ENCODE measurements at regions not wholly inside any gene's neighbourhood (a gene's known extent, or its start where the extent isn't known, plus 50 kb on each side); places are given as distances from the start of the nearest gene placed in this dataset.

DNA sequence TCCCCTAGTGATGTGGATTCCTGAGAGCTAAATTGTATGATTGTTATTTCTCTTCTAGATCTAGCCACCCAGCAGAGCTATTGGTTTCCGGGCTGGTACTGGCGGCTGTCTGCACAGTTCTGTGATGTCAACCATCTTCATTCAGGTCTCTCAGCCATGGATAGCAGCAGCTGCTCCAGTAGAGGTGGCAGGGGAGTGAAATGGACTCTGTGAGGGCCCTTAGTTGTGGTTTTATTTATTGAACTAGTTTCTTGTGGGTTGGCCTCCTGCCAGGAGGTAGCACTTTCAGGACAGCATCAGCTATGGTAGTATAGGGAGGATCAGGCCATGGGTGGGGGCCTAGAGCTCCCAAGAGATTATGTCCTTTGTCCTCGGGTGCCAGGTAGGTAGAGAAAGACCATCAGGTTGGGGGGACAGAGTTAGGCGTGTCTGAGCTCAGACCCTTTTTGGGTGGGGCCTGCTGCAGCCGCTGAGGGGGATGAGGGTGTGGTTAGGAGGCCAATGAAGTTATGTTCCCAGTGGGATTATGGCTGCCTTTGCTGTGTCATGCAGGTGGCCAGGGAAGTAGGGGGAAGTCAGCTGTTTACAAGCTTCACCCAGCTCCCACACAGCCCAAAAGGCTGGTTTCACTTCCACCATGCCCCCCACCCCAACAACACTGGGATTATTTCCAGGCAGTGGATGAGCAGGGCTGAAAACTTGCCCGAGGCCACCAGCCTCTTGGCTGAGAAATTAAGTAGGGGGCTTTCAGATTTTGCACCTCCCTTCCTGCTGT, 55.1 kb upstream of the RGS4 start:
- DNase-seq (ENCODE audit: low read depth in 3 of 3), result no peak

DNA sequence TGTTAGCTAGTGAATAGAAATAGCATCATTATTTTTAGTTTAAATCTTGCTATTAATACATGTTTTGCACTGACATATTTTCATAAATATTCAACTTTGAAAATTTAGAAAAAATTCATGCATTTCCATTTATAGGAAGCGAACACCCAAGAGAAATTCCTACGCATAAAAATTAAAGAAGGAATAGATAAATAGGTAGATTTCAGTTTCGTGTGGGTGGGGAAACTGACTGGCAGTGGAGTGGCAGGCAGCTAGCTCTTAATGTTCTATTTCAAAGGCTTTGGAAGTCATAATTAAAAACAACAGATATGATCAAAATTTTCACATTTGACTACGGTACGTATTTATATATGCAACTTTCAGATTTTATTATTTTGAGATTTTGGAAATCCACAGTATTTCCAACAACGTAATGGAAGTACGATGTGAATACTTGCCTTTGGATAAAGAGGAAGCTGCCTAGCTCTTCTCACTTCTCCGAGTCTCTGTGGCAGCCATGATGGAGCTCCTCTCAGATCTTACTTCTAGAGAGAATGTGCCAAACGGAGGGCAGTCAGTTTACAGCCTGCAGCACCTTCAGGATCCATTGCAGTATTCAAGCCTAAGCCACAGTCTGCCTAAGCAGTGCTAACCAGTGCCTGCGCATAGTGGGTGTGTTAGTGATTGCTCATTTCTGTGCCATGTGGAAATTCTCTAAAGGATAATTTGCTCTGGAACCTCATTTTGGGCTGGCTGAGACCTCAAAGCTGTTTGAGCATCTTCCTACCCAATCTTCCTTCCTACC, 62.9 kb upstream of the RGS4 start:
- no peak for DNase-seq (ENCODE audit: low read depth in 3 of 3)

DNA sequence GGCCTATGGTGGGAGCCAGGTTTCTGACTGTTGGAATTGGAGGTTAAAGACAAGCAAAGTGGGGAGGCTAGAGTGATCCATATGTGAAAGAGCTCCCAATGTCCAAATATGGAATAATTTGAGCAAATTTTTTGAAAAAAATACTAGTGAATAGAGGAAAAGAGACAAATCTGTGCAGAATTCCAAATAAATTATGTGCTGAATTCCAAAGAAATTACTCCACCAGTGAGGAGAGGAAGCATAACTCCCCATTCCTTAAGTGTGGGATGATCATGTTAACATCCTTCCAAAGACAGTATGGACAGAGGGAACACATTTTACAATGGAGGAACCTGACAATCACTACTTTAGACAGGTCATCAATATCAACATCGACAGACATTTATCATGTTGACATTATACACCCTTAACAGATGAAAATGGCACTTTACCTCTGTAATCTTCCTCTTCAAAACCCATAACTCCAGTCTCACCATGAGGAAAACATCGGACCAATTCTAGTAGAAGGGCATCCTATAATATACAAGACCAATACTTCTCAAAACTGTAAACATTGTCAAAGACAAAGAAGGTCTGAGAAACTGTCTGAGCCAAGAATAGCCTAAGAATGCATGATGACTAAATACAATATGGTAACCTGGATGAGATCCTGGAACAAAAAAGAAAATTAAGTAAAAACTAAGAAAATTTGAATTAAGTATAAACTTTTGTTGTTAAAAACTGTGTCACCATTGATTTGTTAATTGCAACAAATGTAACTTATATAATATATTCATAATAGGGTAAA, 71.5 kb upstream of the RGS4 start:
- no peak for DNase-seq (ENCODE audit: low read depth in 3 of 3)

- DNase-seq (ENCODE audit: low read depth in 3 of 3), result no peak
Observed at GRCh38 chr1:162996261-162996660, 72.9 kb upstream of the RGS4 start.

GRCh38 chr1:162994921-162995320, 74.2 kb upstream of the RGS4 start:
- no peak for DNase-seq (ENCODE audit: low read depth in 3 of 3)

DNA sequence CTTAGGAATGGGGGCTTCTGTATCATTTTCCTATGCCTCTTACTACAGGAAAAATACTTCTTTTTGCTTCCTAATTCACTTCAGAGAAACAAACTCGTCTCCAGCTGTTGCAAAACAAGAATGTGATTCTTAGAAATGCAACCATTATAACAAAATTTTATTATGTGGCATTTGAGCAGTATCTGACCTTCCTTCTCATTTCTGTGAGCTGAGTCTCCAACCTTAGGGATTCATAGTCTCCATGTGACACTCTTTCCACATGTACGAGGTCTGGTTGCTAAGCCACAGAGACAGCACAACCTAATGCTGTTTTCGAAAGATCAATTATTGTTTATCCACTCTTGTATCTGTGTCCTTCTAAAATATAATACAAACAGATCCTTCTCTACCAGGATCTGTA, 75.3 kb upstream of the RGS4 start:
- no peak for DNase-seq (ENCODE audit: low read depth in 3 of 3)

DNA sequence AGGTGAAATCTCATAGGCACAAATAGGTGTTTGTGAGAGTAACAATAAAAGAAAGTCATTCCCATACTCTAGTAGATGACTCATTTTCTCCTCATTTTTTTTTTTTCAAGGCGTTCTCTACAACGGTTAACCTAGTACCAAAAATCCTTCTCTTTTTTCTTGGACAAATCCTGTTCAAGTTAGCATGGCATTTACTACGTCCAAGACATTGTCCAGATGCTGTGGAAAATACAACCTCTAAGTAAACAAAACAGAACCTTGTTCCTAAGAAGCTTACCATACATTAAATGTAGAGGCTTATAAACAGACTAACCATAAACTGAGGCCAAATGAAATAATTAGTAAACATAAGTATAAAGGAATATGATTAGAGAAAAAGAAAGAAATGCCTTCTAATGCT, 76.2 kb upstream of the RGS4 start:
- DNase-seq (ENCODE audit: low read depth in 3 of 3), result no peak

- no peak for DNase-seq (ENCODE audit: low read depth in 3 of 3)
Observed at GRCh38 chr1:162991444-162991843, 77.7 kb upstream of the RGS4 start.

DNA sequence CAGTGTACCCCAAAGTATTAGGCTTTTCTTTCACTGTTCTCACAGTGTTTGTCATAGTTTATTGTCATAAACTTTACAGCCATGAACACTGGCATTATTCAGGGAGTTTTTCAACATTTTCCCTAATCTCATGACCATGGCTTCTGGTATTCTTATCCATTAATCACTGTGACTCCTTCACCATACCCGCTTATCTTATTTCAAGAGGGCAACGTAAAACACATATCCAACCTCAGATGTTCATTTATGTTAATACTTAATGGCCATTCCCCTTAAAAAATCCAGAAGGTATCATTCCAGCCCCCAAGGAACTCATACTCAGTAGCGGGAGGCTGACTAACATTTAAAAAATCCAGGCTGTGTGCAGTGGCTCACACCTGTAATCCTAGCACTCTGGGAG, 78.5 kb upstream of the RGS4 start:
- no peak for DNase-seq (ENCODE audit: low read depth in 3 of 3)

DNA sequence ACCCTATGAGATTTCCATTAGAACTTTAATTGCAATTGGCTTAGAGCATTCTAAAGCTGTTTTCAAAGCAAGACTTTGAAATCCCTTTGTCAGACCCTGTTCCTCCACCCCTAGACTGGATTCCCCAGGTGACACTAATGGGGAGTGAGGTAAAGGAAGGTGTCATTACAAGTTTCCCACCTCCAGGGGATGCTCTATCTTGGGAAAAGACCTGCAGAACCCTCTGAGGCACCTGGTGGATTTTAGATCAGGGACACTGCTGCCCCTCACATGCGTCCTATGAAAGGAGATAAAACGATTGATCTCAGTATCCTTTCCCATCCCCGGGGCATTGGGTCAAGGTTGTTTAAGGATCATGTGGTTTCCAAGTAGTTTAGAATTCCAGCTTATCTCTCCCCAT, 80.3 kb upstream of the RGS4 start:
- no peak for DNase-seq (ENCODE audit: low read depth in 3 of 3)

DNA sequence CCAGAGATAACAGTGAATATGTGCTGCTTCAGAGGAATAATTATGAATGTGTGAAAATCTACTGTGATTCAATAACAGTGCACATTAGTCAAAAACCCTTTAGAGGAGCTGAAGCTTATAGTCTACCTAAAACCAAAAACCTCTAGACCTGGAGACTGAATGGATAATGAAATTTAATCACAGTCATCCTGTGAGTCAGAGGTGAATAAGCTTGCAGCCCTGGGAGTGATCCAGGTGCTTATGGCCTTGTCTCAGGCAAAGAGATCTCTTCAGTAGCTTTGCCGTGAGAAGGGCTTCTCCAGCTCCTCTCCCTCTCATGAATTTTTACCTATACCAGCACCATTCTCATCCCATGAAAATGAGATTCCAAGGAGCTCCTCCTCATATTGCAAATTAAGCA, 81.3 kb upstream of the RGS4 start:
- no peak for DNase-seq (ENCODE audit: low read depth in 3 of 3)

GRCh38 chr1:162985816-162986435, 83.2 kb upstream of the RGS4 start:
- DNase-seq (ENCODE audit: low read depth in 3 of 3), result no peak

- no peak for DNase-seq (ENCODE audit: low read depth in 3 of 3)
Observed at GRCh38 chr1:162984699-162985098, 84.5 kb upstream of the RGS4 start.

DNA sequence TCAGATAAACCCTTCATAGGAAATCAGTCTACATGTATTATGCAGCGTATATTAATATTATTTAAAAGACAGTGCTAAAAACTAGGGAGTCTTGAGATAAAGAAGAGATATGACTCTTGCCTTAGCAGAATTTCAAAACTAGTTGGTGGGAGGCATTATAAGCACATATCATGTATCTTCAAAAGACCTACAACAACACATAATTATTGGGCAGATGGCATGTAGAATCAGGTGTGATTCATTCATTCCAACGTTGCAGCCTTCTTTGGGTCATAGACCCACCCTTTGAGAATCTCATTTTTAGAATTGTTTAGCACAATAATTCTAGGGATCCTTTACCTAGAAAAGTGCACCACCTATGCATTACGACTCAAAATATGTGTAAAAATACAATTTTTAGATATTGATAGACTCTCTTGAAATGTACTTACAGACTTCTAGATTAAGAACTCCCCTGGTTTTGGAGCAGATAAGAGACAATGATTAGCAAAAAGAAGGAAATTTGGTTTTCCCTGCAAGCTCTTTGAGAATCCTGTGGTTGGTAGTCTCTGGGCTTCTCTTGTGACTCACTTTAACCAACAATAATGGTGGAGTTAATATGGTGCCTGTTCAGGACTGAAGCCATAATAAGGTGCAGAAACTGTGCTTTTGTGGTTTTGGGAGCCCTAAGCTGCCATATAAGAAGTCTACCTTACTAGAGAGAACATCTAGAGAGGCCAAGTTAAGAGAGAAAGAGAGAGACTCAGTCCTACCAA, 85.3 kb upstream of the RGS4 start:
- DNase-seq (ENCODE audit: low read depth in 3 of 3), result no peak

DNA sequence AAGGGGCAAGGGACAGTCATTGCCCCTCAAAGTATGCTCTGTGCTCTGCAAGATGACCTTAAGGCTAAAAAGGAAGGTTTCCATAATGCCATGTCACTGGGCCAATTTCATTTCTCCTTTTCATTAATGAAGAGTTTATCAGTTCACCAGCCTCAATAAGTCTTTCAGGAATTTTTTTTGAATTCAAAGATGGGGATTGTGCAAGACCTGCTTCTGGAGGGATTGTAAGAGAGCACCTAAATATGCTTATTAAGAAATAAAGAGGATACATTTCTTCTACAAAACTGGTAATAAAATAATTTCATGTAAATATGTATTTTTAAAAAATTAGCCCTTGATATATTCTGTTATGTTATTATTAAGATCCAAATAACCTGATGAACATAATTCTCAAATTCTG, 86.8 kb upstream of the RGS4 start:
- no peak for DNase-seq (ENCODE audit: low read depth in 3 of 3)

DNA sequence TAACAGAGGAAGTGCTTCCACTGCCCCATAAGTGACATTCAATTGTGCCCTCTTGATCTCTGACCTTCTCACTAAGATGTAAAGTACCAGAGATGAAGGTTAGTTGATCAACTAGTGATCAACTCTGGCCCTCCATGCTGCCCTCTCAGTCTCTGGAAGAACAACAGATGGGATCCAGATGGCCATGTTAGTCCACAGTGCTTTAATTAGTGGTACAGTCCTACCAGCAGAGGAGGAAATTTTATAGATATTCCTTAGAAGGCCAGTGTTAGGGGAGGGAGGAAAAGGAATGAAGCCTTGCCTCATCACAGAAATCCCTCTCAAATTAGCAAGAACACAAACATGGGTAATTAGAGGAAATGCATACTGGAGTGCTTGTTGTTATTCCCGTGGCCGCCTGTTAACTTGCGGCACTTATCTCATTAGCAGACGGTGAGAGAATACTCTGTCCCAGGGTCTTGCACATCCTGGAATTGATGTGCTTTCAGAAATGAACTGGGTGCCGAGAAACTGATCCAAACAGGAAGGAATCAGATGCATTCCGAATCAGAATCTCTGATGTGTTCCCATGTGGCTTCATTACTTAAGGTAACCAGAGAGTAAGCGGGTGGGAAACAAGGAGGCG, 91.1 kb upstream of the RGS4 start:
- no peak for DNase-seq (ENCODE audit: low read depth in 3 of 3)

GRCh38 chr1:162976628-162977027, 92.5 kb upstream of the RGS4 start:
- no peak for DNase-seq (ENCODE audit: low read depth in 3 of 3)

GRCh38 chr1:162974810-162975209, 94.4 kb upstream of the RGS4 start:
- no peak for DNase-seq (ENCODE audit: low read depth in 3 of 3)

- no peak for DNase-seq (ENCODE audit: low read depth in 3 of 3)
Observed at GRCh38 chr1:162973381-162973795, 95.8 kb upstream of the RGS4 start.

- no peak for DNase-seq (ENCODE audit: low read depth in 3 of 3)
Observed at GRCh38 chr1:162972773-162973172, 96.4 kb upstream of the RGS4 start.

DNA sequence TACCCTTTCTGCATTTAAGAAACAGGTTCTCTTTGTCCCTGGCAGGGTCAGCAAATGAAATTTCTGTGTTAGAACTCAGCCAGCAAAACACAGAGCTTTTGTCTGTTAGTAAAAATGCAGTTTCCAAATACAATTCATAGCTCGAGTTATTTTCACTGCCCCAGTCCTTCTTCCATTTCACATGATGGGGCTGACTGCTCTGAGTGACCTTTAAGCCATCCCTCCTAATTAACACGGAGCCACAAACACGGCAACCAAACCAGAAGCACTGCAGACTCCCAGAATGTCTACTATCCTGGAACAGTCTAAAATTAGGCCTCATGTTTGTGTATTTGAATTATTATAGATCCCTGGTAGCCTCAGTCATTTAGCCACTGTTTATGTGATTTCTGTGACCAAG, 99.1 kb upstream of the RGS4 start:
- DNase-seq (ENCODE audit: low read depth in 3 of 3), result no peak
